ENCODE measurements at regions not wholly inside any gene's neighbourhood (a gene's known extent, or its start where the extent isn't known, plus 50 kb on each side); places are given as distances from the start of the nearest gene placed in this dataset.

DNA sequence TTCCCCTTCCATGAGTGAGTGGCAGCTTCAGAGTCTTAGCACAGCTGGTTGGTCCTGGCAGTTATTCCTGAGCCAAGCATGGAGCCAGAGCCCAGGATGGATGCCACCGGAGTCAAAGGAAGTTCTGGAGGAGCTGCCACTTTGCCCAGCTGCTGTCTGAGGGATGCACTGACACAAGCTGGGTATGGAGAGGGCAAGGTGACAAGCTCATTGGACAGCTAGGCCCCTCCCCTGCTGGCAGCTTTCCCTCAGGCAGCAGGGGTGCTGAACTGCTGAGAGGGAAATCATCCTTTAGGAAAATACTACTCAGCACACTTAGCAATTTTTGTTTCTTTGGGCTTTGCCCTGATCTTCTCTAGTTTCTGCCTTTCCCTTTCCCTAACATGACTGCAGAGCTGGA is 99.3 kb upstream of the SESN3 start:
- Histone ChIP-seq H3K36me3 (no peaks in the 10 kb centered on the region), H3K27me3 (no peaks in the 10 kb centered on the region), H3K27ac (no peak overlapping the region), H3K9me3 (replicated peaks) (no peaks in the 10 kb centered on the region), H3K4me3 (no peak overlapping the region), H3K4me1 (no peaks in the 10 kb centered on the region)
- DNase-seq = no peak

DNA sequence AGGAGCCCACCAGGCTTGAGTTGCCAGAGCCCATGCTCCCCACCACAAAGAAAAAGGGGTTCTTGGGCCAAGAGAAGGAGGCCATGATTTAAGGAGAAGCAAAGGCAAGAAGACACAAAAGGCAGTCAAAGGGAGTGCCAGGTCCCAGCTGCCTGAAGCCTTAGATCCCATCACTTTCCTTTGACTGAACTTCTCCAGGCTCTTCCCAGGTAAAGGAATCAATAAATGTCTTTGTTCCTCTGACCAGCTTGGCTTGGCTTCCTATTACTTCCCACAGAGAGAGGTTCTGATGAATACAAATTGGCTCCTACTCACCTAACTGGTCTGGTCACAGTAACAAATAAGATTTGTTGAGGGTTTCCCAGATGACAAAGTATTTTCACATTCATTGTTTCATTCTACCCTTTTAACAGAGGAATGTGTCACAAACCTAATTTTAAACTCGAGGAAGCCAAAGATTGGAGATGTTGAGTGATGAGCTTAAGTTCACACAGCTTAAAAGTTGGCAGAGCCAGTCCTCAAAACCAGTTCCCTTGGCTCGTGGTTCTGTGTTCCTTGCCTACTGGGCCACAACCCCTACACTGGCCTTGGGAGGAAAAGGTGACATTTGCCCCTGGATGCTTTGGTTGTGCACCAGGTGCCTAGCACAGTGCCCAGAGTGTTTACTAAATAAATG is 96.4 kb upstream of the SESN3 start:
- no peaks in the 10 kb centered on the region for H3K4me1 ChIP-seq
- no peak overlapping the region for H3K27ac ChIP-seq
- no peaks in the 10 kb centered on the region for H3K36me3 ChIP-seq
- H3K9me3 ChIP-seq (replicated peaks) = no peaks in the 10 kb centered on the region
- H3K4me3 ChIP-seq = no peak overlapping the region
- H3K27me3 ChIP-seq = no peaks in the 10 kb centered on the region
- no peak for DNase-seq

DNA sequence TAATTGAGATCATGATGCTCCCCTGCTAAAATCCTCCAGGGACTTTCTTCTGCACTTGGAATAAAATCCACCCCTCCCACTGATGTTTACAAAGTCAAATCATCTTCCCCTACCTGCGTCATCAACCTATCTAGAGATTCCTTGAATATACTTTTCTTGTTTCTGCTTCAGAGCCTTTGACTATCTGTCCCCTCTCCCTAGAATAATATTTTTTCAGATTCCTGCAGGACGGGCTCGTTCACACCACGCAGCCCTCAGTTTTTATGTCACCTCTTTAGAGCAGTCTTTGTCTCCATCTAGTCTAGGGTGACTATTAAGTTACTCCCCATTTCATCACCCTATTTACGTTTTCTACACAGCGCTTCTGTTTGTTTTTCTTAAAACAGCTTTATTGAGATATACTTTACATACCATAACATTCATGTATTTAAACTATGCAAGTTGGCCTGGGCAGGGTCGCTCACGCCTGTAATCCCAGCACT is 94.8 kb upstream of the SESN3 start:
- Histone ChIP-seq H3K9me3 (replicated peaks) (no peaks in the 10 kb centered on the region), H3K27ac (no peak overlapping the region), H3K27me3 (no peaks in the 10 kb centered on the region), H3K36me3 (no peaks in the 10 kb centered on the region), H3K4me3 (no peak overlapping the region), H3K4me1 (no peaks in the 10 kb centered on the region)
- no peak for DNase-seq

DNA sequence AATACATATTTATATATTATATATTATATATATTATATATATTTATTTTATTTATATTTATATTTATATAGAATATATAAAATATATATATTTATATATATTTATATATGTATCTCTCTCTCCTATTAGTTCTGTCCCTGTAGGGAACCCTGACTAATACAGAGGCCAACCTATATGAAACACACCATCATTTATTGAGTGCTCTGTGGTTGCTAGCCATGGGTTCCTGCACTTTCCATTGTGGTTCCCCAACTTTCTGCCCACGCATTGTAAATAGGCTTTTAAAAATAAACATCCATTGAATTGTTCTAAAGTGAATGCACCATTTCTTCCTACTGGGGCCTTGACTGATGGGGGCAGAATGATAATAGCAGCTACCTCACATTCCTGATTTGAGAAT is 93.8 kb upstream of the SESN3 start:
- DNase-seq = no peak
- H3K4me3 ChIP-seq = no peak overlapping the region
- H3K27me3 ChIP-seq = no peaks in the 10 kb centered on the region
- H3K36me3 ChIP-seq = no peaks in the 10 kb centered on the region
- no peaks in the 10 kb centered on the region for H3K9me3 ChIP-seq (replicated peaks)
- H3K4me1 ChIP-seq = no peaks in the 10 kb centered on the region
- no peak overlapping the region for H3K27ac ChIP-seq

DNA sequence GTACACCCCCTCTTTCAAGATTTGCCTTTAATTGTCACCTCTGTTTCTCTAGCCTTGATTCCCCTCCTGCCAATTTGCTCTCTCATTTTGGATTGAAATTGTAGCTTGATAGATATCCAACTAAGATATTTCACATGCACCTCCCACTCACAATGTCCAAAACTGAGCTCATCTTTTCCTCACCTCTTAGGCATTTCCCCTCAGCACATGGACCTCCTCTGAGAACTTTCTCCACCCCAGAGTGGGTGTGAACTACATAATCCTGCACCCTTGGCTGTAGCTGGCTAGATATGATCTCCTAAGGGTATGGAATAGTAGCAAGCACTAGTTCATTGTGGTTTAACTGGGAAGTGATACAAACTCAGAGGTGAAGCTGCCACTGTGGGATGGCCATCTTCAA is 91.5 kb upstream of the SESN3 start:
- no peak for DNase-seq
- Histone ChIP-seq H3K27me3 (no peaks in the 10 kb centered on the region), H3K4me1 (no peaks in the 10 kb centered on the region), H3K27ac (no peak overlapping the region), H3K4me3 (no peak overlapping the region), H3K36me3 (no peaks in the 10 kb centered on the region), H3K9me3 (replicated peaks) (no peaks in the 10 kb centered on the region)

DNA sequence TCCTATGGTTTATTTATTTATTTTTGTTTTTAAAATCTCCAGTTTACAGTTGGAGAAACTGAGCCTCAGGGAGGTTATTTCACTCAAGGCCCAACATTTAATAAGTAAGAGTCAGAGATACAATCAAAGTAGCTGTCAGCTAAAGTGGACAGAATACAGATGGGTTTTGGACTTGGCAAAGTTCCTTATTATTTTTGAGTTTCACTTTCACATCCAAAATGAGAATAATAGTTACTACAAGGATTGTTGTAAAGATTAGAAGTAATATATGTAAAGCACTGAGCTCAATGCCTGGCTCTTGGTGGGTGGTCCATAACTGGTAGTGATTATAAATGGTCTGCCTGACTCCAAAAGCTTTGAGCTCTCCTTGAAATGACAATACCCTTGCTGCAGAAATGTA is 87.5 kb upstream of the SESN3 start:
- no peaks in the 10 kb centered on the region for H3K27me3 ChIP-seq
- no peak for DNase-seq
- H3K36me3 ChIP-seq = no peaks in the 10 kb centered on the region
- H3K4me1 ChIP-seq = no peaks in the 10 kb centered on the region
- no peak overlapping the region for H3K27ac ChIP-seq
- H3K4me3 ChIP-seq = no peak overlapping the region
- no peaks in the 10 kb centered on the region for H3K9me3 ChIP-seq (replicated peaks)

DNA sequence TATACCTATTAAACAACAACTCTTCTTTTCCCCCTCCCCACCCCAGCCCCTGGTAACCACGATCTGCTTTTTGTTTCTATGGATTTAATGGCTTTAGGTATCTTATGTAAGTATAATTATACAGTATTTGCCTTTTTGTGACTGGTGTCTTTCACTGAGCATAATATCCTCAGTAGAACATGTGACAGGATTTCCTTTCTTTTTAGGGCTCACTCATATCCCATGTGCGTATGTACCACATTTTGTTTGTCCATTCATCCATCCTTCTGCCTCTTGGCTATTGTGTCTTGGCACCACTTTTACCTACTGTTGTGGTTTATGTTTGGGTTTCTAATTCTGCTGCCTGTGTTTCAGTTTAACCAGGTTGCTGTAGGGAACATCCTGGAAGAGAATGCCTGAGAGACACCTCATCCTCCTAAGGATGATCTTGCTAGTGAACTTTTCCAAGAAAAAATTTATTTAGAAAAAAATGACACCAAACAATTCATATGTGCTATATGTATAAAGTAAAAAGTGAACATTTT is 77.6 kb upstream of the SESN3 start:
- H3K36me3 ChIP-seq = no peaks in the 10 kb centered on the region
- H3K27me3 ChIP-seq = no peaks in the 10 kb centered on the region
- no peaks in the 10 kb centered on the region for H3K4me1 ChIP-seq

DNA sequence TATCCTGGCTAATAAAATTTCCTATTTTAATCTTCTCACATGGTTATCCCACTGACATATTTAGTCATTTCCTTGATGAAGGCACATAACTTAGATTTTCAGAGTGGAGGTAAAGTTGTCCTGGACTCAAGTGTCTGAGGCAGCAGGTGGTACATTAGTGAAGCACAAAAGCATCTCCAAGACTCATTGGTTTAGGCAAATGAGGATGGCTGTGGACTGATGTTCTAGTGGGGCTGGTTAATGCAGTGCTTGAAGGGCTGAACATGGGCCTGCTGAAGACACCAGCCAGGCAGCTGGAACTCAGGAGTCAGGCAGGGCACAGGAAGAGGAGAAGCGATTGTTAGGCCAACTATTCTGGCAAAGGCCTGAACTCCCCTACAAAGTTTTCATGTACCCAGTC is 76.3 kb upstream of the SESN3 start:
- no peaks in the 10 kb centered on the region for H3K36me3 ChIP-seq
- no peak overlapping the region for H3K27ac ChIP-seq
- H3K9me3 ChIP-seq (replicated peaks) = no peaks in the 10 kb centered on the region
- DNase-seq = no peak
- no peak overlapping the region for H3K4me3 ChIP-seq
- H3K4me1 ChIP-seq = no peaks in the 10 kb centered on the region
- no peaks in the 10 kb centered on the region for H3K27me3 ChIP-seq

More for the DNA sequence above, 77.6 kb upstream of the SESN3 start:
- no peak overlapping the region for H3K4me3 ChIP-seq
- DNase-seq = no peak
- H3K27ac ChIP-seq = no peak overlapping the region
- H3K9me3 ChIP-seq (replicated peaks) = no peaks in the 10 kb centered on the region

DNA sequence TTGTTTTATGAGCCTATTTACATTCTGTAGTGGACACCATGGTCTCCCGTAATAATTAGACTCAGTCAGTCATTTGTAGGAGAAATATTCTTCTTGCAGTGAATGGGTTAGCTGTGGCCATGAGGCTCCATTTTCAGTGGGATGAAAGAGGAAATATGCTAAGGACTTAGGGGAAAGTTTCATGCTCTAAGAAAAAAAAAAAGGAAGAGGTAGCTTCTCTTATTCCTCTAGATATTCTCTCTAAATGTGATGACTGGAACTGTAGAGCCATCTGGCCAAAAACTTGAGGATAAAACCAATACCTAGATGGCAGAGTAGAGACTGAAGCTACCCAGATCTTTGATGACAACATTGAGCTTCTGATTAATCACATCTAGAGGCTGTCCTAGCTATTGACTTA is 75.8 kb upstream of the SESN3 start:
- H3K9me3 ChIP-seq (replicated peaks) = no peaks in the 10 kb centered on the region
- no peak overlapping the region for H3K27ac ChIP-seq
- no peaks in the 10 kb centered on the region for H3K4me1 ChIP-seq
- DNase-seq = no peak
- no peaks in the 10 kb centered on the region for H3K36me3 ChIP-seq
- H3K27me3 ChIP-seq = no peaks in the 10 kb centered on the region
- no peak overlapping the region for H3K4me3 ChIP-seq

DNA sequence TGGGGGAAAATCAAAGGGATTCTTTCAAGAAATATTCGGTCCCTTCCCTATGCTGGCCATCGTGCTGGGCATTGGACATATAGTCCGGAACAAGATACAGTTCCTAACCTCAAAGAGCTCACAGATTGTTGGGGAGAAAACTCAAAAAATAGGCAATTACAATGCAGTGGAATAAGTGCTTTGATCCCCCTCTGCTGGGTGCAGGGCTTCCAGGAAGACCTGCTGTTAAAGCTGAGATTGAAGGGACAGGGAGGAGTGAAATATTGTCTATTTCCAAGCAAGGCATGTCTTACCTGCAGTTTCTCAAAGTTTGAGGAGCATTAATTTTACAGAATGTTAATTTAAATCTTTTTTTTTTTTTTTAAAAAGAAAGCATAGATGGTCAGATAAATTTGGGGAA is 75.1 kb upstream of the SESN3 start:
- H3K27ac ChIP-seq = no peak overlapping the region
- H3K36me3 ChIP-seq = no peaks in the 10 kb centered on the region
- no peaks in the 10 kb centered on the region for H3K4me1 ChIP-seq
- DNase-seq = no peak
- H3K4me3 ChIP-seq = no peak overlapping the region
- no peaks in the 10 kb centered on the region for H3K9me3 ChIP-seq (replicated peaks)
- no peaks in the 10 kb centered on the region for H3K27me3 ChIP-seq

DNA sequence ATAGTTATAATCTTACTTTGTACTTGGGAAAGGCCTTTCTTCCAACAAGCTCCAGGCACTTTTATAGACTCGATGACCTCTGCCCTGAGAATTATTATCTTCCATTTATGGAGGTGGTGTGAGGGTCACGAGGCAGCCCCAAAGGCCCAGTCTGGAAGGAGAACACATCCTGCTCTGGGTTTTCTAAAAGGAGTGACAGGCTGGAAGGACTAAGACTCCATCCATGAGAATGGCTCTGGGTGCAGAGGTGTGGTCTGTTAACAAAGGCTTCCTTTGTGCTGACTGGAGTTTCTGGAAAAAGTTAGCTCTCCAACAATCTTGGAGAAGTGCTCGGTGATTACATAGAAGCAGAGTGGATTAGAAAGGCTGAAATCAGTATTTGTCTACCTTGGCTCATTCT is 74.7 kb upstream of the SESN3 start:
- Histone ChIP-seq H3K4me1 (no peaks in the 10 kb centered on the region), H3K9me3 (replicated peaks) (no peaks in the 10 kb centered on the region), H3K4me3 (no peak overlapping the region), H3K36me3 (no peaks in the 10 kb centered on the region), H3K27ac (no peak overlapping the region), H3K27me3 (no peaks in the 10 kb centered on the region)
- DNase-seq = no peak

DNA sequence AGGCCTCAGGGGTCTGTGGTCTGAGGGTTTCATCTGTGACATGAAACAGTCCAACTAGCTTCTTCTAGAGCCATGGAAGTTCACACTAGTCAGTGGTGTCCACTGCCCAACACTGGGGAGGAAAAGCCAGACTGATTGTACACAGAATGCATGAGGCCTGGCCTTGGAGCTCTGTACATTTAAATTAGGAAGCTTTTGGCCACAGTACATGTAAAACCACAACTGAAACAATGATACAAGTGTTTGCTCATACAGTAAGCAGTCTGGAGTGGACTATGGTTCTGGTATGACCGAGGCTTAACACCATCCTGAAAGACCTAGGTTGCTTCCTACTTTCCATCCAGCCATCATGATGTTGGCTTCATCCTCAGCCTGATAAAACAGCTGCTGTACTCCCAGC is 73.8 kb upstream of the SESN3 start:
- no peak for DNase-seq
- Histone ChIP-seq H3K27me3 (no peaks in the 10 kb centered on the region), H3K4me1 (no peaks in the 10 kb centered on the region), H3K27ac (no peak overlapping the region), H3K4me3 (no peak overlapping the region), H3K9me3 (replicated peaks) (no peaks in the 10 kb centered on the region), H3K36me3 (no peaks in the 10 kb centered on the region)

DNA sequence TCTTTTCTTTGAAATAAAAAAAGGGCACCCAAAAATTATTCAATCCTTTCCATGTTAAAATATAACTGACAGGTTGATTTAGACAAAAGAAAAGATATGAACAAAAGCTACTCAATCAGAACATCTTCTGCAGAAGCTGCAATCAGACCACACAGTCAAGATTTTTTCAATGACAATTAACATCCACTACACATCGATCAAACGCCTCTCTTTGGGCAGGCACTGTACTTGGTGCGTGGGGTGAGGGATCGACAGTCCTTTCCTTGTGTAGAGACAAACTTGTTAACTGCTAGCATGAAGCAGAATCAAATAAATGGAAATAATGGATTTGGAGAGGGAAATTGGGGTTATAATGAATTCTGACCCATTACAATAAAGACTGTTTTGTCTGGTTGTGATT is 71.2 kb upstream of the SESN3 start:
- H3K27me3 ChIP-seq = no peaks in the 10 kb centered on the region
- H3K4me1 ChIP-seq = no peaks in the 10 kb centered on the region
- no peak overlapping the region for H3K4me3 ChIP-seq
- no peak overlapping the region for H3K27ac ChIP-seq
- H3K9me3 ChIP-seq (replicated peaks) = no peaks in the 10 kb centered on the region
- no peak for DNase-seq
- no peaks in the 10 kb centered on the region for H3K36me3 ChIP-seq

DNA sequence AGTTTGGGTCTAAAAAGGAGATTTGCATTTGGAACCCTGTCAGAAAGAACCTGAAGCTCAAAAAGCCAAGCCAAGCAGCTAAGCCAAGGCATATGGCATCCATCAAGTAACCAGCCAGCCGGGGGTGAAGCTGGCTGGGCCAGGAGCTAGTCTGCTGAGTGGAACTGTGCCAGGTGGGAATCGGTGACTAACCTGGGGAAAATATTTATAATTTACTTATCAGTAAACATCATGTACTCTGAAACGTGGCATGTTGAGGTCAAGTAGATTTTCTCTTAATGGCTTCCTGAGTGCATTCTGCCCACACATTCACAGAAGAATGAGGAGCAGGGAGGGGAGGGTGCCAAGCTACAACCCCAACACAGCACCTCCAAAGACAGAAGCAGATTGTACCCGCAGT is 70.5 kb upstream of the SESN3 start:
- Histone ChIP-seq H3K4me1 (no peaks in the 10 kb centered on the region), H3K36me3 (no peaks in the 10 kb centered on the region), H3K27me3 (no peaks in the 10 kb centered on the region), H3K4me3 (no peak overlapping the region), H3K9me3 (replicated peaks) (no peaks in the 10 kb centered on the region), H3K27ac (no peak overlapping the region)
- no peak for DNase-seq

DNA sequence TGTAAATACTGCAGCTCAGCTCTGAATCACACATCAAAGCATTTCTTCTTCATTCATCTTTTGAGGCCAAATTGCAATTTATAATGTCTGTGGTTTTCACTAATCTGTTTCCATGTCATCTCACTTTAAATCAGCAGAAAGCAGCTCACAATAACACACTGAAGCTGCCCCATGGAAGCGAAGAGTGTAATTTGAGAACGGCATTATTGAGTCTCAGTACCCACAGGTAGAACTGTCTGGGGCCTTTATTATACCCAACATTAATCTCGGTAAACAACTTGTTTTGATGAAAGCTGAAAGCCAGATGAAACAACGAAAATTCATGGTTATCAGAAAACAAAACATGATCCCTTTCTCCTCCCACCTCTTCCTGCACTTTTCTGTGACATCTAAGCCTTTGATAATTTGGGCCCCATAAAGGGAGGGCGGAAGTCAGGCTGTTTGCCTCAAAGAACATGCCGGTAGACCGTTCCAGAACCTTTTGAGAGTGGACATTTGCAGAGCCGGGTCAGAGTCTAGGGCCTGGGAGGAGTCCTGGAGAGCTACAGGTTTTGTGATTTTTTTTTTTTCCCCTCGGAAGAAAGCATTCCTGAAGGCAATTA is 68.2 kb upstream of the SESN3 start:
- H3K9me3 ChIP-seq (replicated peaks) = no peaks in the 10 kb centered on the region
- H3K4me1 ChIP-seq = no peaks in the 10 kb centered on the region
- no peaks in the 10 kb centered on the region for H3K36me3 ChIP-seq
- no peak overlapping the region for H3K27ac ChIP-seq
- no peaks in the 10 kb centered on the region for H3K27me3 ChIP-seq
- no peak overlapping the region for H3K4me3 ChIP-seq
- peak in 1 of 2 experiments; percentile 5 for DNase-seq
